Gastrocnemius medialis (tissue), 4 donors: ENCODE measurements at regions not wholly inside any gene's neighbourhood (a gene's known extent, or its start where the extent isn't known, plus 50 kb on each side); places are given as distances from the start of the nearest gene placed in this dataset.

Source experiments
- CTCF ChIP-seq, 5 experiments: fragments of 450-650 bp in 3 of 5; fragments of 200-600 bp in 2 of 5; sonication (generic) in 2 of 5; IDR thresholded peaks in 4 of 5; conservative IDR thresholded peaks in 1 of 5; 1 replicate in 4 of 5; 2 replicates in 1 of 5; pipeline ENCODE4 v1.5.1; 2016 to 2019; ENCODE audit warnings: antibody characterized with exemption in 5 of 5, mild to moderate bottlenecking in 3 of 5, moderate library complexity in 3 of 5
- POLR2A ChIP-seq, 2 donors: fragments of 450-650 bp; IDR thresholded peaks; one replicate each; pipeline ENCODE4 v1.6.1; 2017; ENCODE audit warnings: antibody characterized with exemption in 2 of 2, mild to moderate bottlenecking in 2 of 2, moderate library complexity in 2 of 2

- TF ChIP-seq CTCF (IDR thresholded peaks at IDR 0.05 in 4 of 5, conservative IDR thresholded peaks at IDR 0.05 in 1 of 5) (no peak), POLR2A (IDR thresholded peaks at IDR 0.05) (no peak)
These were observed 1121.6 kb downstream of the BRD1 start for GRCh38 chr22:48705917-48706605.
